HepG2 (cell line): ENCODE measurements at regions not wholly inside any gene's neighbourhood (a gene's known extent, or its start where the extent isn't known, plus 50 kb on each side); places are given as distances from the start of the nearest gene placed in this dataset.

ENCODE experiments used
- ATAC-seq: fragments of 200-7000 bp; cut with Tn5 transposase; 3 replicates; pipeline ENCODE4 v1.9.1; 2020; ENCODE audit warnings: mild to moderate bottlenecking, moderate library complexity
- BruUV-seq: library from RNA; stranded (reverse); fragments of 400-500 nt; replicated peaks from 2 replicates; lab custom pipeline; 2021; lab: Mats Ljungman, UMichigan
- CTCF ChIA-PET: fragments of 300-600 bp; formaldehyde crosslinking; extraction: SDS; loops from one replicate; lab custom pipeline; 2021; ENCODE audit warnings: low total read pairs, inconsistent platforms, low intra/inter-chr PET ratio; lab: Yijun Ruan, JAX
- POLR2A ChIA-PET: fragments of 350-600 bp; sonication (Branson Sonifier 250); formaldehyde crosslinking; loops from one replicate; lab custom pipeline; 2020; ENCODE audit warnings: antibody characterized with exemption, inconsistent platforms; lab: Yijun Ruan, JAX
- DNase-seq: peaks from one replicate; pipeline ENCODE4 v3.0.0-alpha.2; 2015; ENCODE audit warnings: low spot score
- FAIRE-seq: peaks from 3 replicates; lab custom pipeline; 2011; peaks lifted over from hg19 to GRCh38; lab: Jason Lieb, UNC
- H2AFZ ChIP-seq: one replicate; pipeline ENCODE4 v1.6.1; 2011; ENCODE audit warnings: low read length, inconsistent platforms
- H3K27ac ChIP-seq: fragments of 300-600 bp; 3 replicates; pipeline ENCODE4 v1.8.0; 2011; ENCODE audit warnings: mixed run types, mild to moderate bottlenecking, mixed read lengths, low read length, inconsistent platforms; ENCODE audit not compliant: insufficient read depth; ENCODE audit errors: extremely low read length
- H3K27me3 ChIP-seq, 2 experiments: fragments of 200-600 bp in 1 of 2; 2 replicates in 1 of 2; 3 replicates in 1 of 2; pipeline versions ENCODE4 v1.6.0 to v1.8.0; 2011; ENCODE audit warnings: low read length in 2 of 2, mild to moderate bottlenecking in 2 of 2, moderate library complexity in 2 of 2, inconsistent platforms in 1 of 2; ENCODE audit not compliant: insufficient read depth in 2 of 2, control insufficient read depth in 1 of 2
- H3K36me3 ChIP-seq, 2 experiments: fragments of 200-600 bp in 1 of 2; replicated peaks in 1 of 2; 2 replicates in 1 of 2; 3 replicates in 1 of 2; pipeline versions ENCODE4 v1.5.1 to v1.8.0; 2011; ENCODE audit warnings: low read length in 2 of 2, inconsistent platforms in 1 of 2; ENCODE audit not compliant: insufficient read depth in 2 of 2, control insufficient read depth in 1 of 2
- H3K4me1 ChIP-seq: 2 replicates; pipeline ENCODE4 v1.5.1; 2012; ENCODE audit warnings: low read length, inconsistent platforms; ENCODE audit not compliant: insufficient read depth
- H3K4me2 ChIP-seq: 2 replicates; pipeline ENCODE4 v1.6.0; 2011; ENCODE audit warnings: low read depth, low read length, inconsistent platforms
- H3K4me3 ChIP-seq, 3 experiments: fragments of 200-600 bp in 1 of 3; sonication (generic), shearing (Covaris generic) in 1 of 3; replicated peaks in 1 of 3; 2 replicates each; pipeline ENCODE4 v1.5.1; 2011 to 2016; ENCODE audit warnings: low read length in 3 of 3, inconsistent platforms in 2 of 3, low read depth in 2 of 3, mild to moderate bottlenecking in 2 of 3, control low read depth in 1 of 3, mixed read lengths in 1 of 3; ENCODE audit not compliant: insufficient read depth in 1 of 3
- H3K79me2 ChIP-seq: one replicate; pipeline ENCODE4 v1.6.1; 2011; ENCODE audit warnings: low read length, inconsistent platforms; ENCODE audit not compliant: insufficient read depth
- H3K9ac ChIP-seq: 2 replicates; pipeline ENCODE4 v1.6.0; 2011; ENCODE audit warnings: mild to moderate bottlenecking, low read depth, low read length, inconsistent platforms; ENCODE audit not compliant: insufficient read depth
- H3K9me3 ChIP-seq: 2 replicates; pipeline ENCODE4 v1.5.1; 2012; ENCODE audit warnings: mild to moderate bottlenecking, low read length
- H4K20me1 ChIP-seq: 2 replicates; pipeline ENCODE4 v1.6.0; 2011; ENCODE audit warnings: inconsistent platforms, mild to moderate bottlenecking, low read length, moderate library complexity; ENCODE audit not compliant: insufficient read depth
- AGO1 ChIP-seq: fragments of 200-400 bp; formaldehyde crosslinking; IDR thresholded peaks from 2 replicates; pipeline ENCODE4 v1.6.1; 2017; ENCODE audit warnings: mild to moderate bottlenecking, low read depth, low read length, moderate library complexity; ENCODE audit not compliant: poor library complexity, severe bottlenecking
- AGO2 ChIP-seq: fragments of 200-400 bp; formaldehyde crosslinking; optimal IDR thresholded peaks from 2 replicates; pipeline ENCODE3; 2017; ENCODE audit warnings: mild to moderate bottlenecking, low read depth, low read length, moderate library complexity
- HNF4A ChIP-seq: sonication (generic); formaldehyde crosslinking; IDR thresholded peaks from 2 replicates; pipeline ENCODE4 v1.4.0; 2020; ENCODE audit warnings: missing genetic modification reagents
- RFXANK ChIP-seq: IDR thresholded peaks from 2 replicates; pipeline ENCODE4 v1.6.1; 2016
- RFXAP ChIP-seq: sonication (generic); formaldehyde crosslinking; IDR thresholded peaks from 2 replicates; pipeline ENCODE4 v1.4.0; 2020; ENCODE audit warnings: missing genetic modification reagents, borderline replicate concordance
- SALL2 ChIP-seq: sonication (generic); formaldehyde crosslinking; IDR thresholded peaks from 2 replicates; pipeline ENCODE4 v1.8.1; 2023; ENCODE audit warnings: mild to moderate bottlenecking, missing genetic modification reagents, inconsistent platforms
- SMYD3 ChIP-seq: sonication (generic); formaldehyde crosslinking; IDR thresholded peaks from 2 replicates; pipeline ENCODE4 v1.8.1; 2023; ENCODE audit warnings: mild to moderate bottlenecking, missing genetic modification reagents
- TCF7L2 ChIP-seq: IDR thresholded peaks from 2 replicates; pipeline ENCODE4 v1.6.1; 2011; ENCODE audit warnings: mild to moderate bottlenecking, low read depth, low read length, moderate library complexity
- ZBTB3 ChIP-seq: sonication (generic); formaldehyde crosslinking; IDR thresholded peaks from 2 replicates; pipeline ENCODE4 v1.4.0; 2020; ENCODE audit warnings: low read depth, mild to moderate bottlenecking, moderate library complexity, missing genetic modification reagents, borderline replicate concordance
- ZC3H13 ChIP-seq: sonication (generic); formaldehyde crosslinking; IDR thresholded peaks from 2 replicates; pipeline ENCODE4 v1.8.1; 2023; ENCODE audit warnings: mild to moderate bottlenecking, missing genetic modification reagents, moderate library complexity
- ZFYVE20 ChIP-seq: sonication (generic); formaldehyde crosslinking; IDR thresholded peaks from 2 replicates; pipeline ENCODE4 v1.8.0; 2023; ENCODE audit warnings: low read depth, mild to moderate bottlenecking, moderate library complexity, missing genetic modification reagents, borderline replicate concordance
- ZKSCAN1 ChIP-seq: fragments of 150-350 bp; IDR thresholded peaks from 2 replicates; pipeline ENCODE4 v1.6.1; 2014; ENCODE audit warnings: low read length
- ZNF234 ChIP-seq: sonication (generic); formaldehyde crosslinking; conservative IDR thresholded peaks from 2 replicates; pipeline ENCODE4 v1.5.1; 2020; ENCODE audit warnings: mild to moderate bottlenecking, missing genetic modification reagents
- ZNF33B ChIP-seq: sonication (generic); formaldehyde crosslinking; IDR thresholded peaks from 2 replicates; pipeline ENCODE4 v1.5.1; 2020; ENCODE audit warnings: mild to moderate bottlenecking, missing genetic modification reagents
- ZNF790 ChIP-seq: sonication (generic); formaldehyde crosslinking; IDR thresholded peaks from 2 replicates; pipeline ENCODE4 v1.8.0; 2022; ENCODE audit warnings: missing genetic modification reagents, mild to moderate bottlenecking, borderline replicate concordance
- WGBS: methylation state at CpG from one replicate; pipeline ENCODE4 v1.1.6; 2017; ENCODE audit warnings: low lambda C conversion rate; 5-methylcytosine and 5-hydroxymethylcytosine counted together
- in situ Hi-C: cut with HindIII; loops from 2 replicates; pipeline ENCODE4 v1.10.0; 2017; ENCODE audit warnings: low pct_unique_long_range_greater_than_20kb; ENCODE audit not compliant: extremely low pct_ligation_motif_present
- intact Hi-C: fragments of 100-400 bp; cut with micrococcal nuclease; formaldehyde crosslinking; loops from one replicate; pipeline ENCODE4 v1.10.0; 2022; ENCODE audit not compliant: unreplicated experiment
- TF ChIP-seq, protein P1 (sequence below): IDR thresholded peaks from 2 replicates; pipeline ENCODE4 v1.6.1; 2016
- TF ChIP-seq, protein P2 (sequence below): sonication (generic); formaldehyde crosslinking; IDR thresholded peaks from 2 replicates; pipeline ENCODE4 v1.8.0; 2023; ENCODE audit warnings: mild to moderate bottlenecking, missing genetic modification reagents
- TF ChIP-seq, protein P3 (sequence below): IDR thresholded peaks from 2 replicates; pipeline ENCODE4 v1.6.1; 2016; ENCODE audit warnings: missing compliant biosample characterization, missing genetic modification reagents, borderline replicate concordance
- TF ChIP-seq, protein P4 (sequence below): sonication (generic); formaldehyde crosslinking; IDR thresholded peaks from 2 replicates; pipeline ENCODE4 v1.4.0; 2020; ENCODE audit warnings: mild to moderate bottlenecking, low read depth, missing genetic modification reagents
- TF ChIP-seq, protein P5 (sequence below): sonication (generic); formaldehyde crosslinking; IDR thresholded peaks from 2 replicates; pipeline ENCODE4 v1.4.0; 2020; ENCODE audit warnings: missing genetic modification reagents, borderline replicate concordance

DNA sequence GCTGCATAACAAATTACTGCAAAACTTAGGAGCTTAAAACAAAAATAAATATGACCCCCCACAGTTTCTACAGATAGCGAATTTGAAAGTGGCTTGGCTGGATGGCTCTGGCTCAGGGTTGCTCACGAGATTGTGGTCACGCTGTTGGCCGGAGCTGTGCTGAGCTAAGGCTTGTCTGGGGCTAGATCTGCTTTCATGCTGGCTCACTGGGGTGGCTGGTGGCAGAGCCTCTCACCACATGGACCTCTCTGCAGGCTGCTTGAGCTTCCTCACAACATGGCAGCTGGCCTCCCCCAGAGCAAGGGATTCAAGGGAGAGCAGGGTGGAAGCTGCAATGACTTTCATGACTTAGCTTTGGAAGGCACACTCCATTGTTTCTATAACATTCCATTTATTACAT lies 354.1 kb downstream of the SHQ1 start:
- H3K9ac ChIP-seq, result no peak overlapping the region
- no peaks in the 10 kb centered on the region for H3K36me3 ChIP-seq
- ChIA-PET POLR2A (no interaction called here), CTCF (no interaction called here)
- H3K4me3 ChIP-seq, result no peak overlapping the region
- in situ Hi-C loops, result no loop called here
- no peaks in the 10 kb centered on the region for H3K79me2 ChIP-seq
- H3K27ac ChIP-seq, result no peak overlapping the region
- FAIRE-seq, result no peak
- H3K4me2 ChIP-seq, result no peak overlapping the region
- H3K9me3 ChIP-seq, result no peaks in the 10 kb centered on the region
- TF ChIP-seq ZC3H13 (no peak), ZBTB3 (CRISPR knock-in tag) (no peak), ZFYVE20 (CRISPR knock-in tag) (no peak), AGO2 (no peak), TCF7L2 (no peak), AGO1 (no peak), HNF4A (CRISPR knock-in tag) (no peak), ZNF234 (CRISPR knock-in tag) (no peak), ZNF33B (CRISPR knock-in tag) (no peak), RFXAP (CRISPR knock-in tag) (no peak), RFXANK (no peak), ZNF790 (CRISPR knock-in tag) (no peak), SMYD3 (CRISPR knock-in tag) (no peak), ZKSCAN1 (no peak), SALL2 (CRISPR knock-in tag) (no peak)
- TF ChIP-seq, protein P1, sequence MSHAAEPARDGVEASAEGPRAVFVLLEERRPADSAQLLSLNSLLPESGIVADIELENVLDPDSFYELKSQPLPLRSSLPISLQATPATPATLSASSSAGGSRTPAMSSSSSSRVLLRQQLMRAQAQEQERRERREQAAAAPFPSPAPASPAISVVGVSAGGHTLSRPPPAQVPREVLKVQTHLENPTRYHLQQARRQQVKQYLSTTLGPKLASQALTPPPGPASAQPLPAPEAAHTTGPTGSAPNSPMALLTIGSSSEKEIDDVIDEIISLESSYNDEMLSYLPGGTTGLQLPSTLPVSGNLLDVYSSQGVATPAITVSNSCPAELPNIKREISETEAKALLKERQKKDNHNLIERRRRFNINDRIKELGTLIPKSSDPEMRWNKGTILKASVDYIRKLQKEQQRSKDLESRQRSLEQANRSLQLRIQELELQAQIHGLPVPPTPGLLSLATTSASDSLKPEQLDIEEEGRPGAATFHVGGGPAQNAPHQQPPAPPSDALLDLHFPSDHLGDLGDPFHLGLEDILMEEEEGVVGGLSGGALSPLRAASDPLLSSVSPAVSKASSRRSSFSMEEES (CRISPR knock-in tag), result no peak
- TF ChIP-seq, protein P2, sequence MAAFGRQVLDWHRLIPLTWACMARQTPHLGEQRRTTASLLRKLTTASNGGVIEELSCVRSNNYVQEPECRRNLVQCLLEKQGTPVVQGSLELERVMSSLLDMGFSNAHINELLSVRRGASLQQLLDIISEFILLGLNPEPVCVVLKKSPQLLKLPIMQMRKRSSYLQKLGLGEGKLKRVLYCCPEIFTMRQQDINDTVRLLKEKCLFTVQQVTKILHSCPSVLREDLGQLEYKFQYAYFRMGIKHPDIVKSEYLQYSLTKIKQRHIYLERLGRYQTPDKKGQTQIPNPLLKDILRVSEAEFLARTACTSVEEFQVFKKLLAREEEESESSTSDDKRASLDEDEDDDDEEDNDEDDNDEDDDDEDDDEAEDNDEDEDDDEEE, result no peak
- TF ChIP-seq, protein P3, sequence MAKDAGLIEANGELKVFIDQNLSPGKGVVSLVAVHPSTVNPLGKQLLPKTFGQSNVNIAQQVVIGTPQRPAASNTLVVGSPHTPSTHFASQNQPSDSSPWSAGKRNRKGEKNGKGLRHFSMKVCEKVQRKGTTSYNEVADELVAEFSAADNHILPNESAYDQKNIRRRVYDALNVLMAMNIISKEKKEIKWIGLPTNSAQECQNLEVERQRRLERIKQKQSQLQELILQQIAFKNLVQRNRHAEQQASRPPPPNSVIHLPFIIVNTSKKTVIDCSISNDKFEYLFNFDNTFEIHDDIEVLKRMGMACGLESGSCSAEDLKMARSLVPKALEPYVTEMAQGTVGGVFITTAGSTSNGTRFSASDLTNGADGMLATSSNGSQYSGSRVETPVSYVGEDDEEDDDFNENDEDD, result no peak
- TF ChIP-seq, protein P4, sequence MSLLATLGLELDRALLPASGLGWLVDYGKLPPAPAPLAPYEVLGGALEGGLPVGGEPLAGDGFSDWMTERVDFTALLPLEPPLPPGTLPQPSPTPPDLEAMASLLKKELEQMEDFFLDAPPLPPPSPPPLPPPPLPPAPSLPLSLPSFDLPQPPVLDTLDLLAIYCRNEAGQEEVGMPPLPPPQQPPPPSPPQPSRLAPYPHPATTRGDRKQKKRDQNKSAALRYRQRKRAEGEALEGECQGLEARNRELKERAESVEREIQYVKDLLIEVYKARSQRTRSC (CRISPR knock-in tag), result no peak
- TF ChIP-seq, protein P5, sequence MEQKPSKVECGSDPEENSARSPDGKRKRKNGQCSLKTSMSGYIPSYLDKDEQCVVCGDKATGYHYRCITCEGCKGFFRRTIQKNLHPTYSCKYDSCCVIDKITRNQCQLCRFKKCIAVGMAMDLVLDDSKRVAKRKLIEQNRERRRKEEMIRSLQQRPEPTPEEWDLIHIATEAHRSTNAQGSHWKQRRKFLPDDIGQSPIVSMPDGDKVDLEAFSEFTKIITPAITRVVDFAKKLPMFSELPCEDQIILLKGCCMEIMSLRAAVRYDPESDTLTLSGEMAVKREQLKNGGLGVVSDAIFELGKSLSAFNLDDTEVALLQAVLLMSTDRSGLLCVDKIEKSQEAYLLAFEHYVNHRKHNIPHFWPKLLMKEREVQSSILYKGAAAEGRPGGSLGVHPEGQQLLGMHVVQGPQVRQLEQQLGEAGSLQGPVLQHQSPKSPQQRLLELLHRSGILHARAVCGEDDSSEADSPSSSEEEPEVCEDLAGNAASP (CRISPR knock-in tag), result no peak
- TF ChIP-seq, all 625 proteins: peak for 0
- BruUV-seq, result no TSS peak
- ATAC-seq (no peak), DNase-seq (no peak)
- Histone ChIP-seq H2AFZ (no peak overlapping the region), H3K4me1 (no peaks in the 10 kb centered on the region), H3K27me3 (peaks cover 2 to 11% of the 10 kb centered on the region in 2 experiments; a peak in 2 of 5 replicates), H4K20me1 (no peaks in the 10 kb centered on the region)
- 76% methylated on average over 4 of the region's 4 CpGs for WGBS
- intact Hi-C loops, result no loop called here
